SK-N-SH treated with all-trans-retinoic acid at 6 μM for 48 hours (cell line): ENCODE measurements at regions not wholly inside any gene's neighbourhood (a gene's known extent, or its start where the extent isn't known, plus 50 kb on each side); places are given as distances from the start of the nearest gene placed in this dataset.

ENCODE experiments used
- PATZ1 ChIP-seq: fragments of 250-450 bp; sonication (Bioruptor Pico); IDR thresholded peaks from 2 replicates; pipeline ENCODE4 v1.8.0; 2020; ENCODE audit warnings: mild to moderate bottlenecking, moderate library complexity, borderline replicate concordance
- PPARA ChIP-seq: fragments of 250-450 bp; sonication (Bioruptor Pico); IDR thresholded peaks from 2 replicates; pipeline ENCODE4 v1.5.0; 2020; ENCODE audit warnings: mild to moderate bottlenecking, borderline replicate concordance
- TCF4 ChIP-seq: fragments of 250-450 bp; sonication (Bioruptor Pico); IDR thresholded peaks from 2 replicates; pipeline ENCODE4 v1.8.0; 2021; ENCODE audit warnings: mild to moderate bottlenecking, moderate library complexity, borderline replicate concordance
- ZFP3 ChIP-seq: fragments of 250-450 bp; sonication (Bioruptor Pico); IDR thresholded peaks from 2 replicates; pipeline ENCODE4 v1.5.0; 2020; ENCODE audit warnings: mild to moderate bottlenecking, moderate library complexity
- ZNF565 ChIP-seq: fragments of 450-650 bp; formaldehyde crosslinking; conservative IDR thresholded peaks from 2 replicates; pipeline ENCODE4 v1.5.0; 2020; ENCODE audit warnings: low read depth, mild to moderate bottlenecking, moderate library complexity
- ZNF8 ChIP-seq: fragments of 450-650 bp; formaldehyde crosslinking; IDR thresholded peaks from 2 replicates; pipeline ENCODE4 v1.5.0; 2020; ENCODE audit warnings: mild to moderate bottlenecking, moderate library complexity

DNA sequence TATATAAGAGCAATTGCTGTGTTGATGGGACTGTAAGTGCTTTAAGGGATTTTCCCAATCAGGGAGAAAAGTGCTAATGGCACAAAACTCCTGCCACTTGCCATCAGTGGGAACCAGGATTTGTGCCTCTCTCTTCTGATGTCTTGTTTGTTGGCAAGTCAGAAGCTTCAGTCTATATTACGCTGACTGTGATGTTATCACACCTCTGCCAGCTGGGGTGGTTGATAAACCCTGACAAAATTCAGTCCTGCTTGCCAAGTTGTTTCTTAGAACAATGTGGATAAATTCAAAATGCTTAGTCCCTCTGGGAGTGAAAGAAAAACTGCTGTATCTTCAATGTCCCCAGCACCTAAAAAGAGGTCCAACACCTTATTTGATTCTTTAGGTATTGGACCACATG is 161.4 kb upstream of the FBXL7 start:
- no peak for TF ChIP-seq ZFP3
- no peak for TF ChIP-seq ZNF8 (CRISPR knock-in tag)
- TF ChIP-seq PPARA (CRISPR knock-in tag): no peak
- TF ChIP-seq TCF4: no peak
- TF ChIP-seq PATZ1: no peak
- TF ChIP-seq ZNF565 (CRISPR knock-in tag): no peak
